Adrenal gland (tissue), 9 donors: ENCODE measurements at regions not wholly inside any gene's neighbourhood (a gene's known extent, or its start where the extent isn't known, plus 50 kb on each side); places are given as distances from the start of the nearest gene placed in this dataset.

Source experiments
- DNase-seq, 7 donors: peaks; one replicate each; pipeline ENCODE4 v3.0.0-alpha.2; 2019 to 2020
- H3K27ac ChIP-seq, 5 donors: fragments of 200-600 bp; sonication (generic) in 4 of 5; 1 replicate in 3 of 5; 2 replicates in 2 of 5; pipeline versions ENCODE4 v1.5.1 to v1.8.0; 2016 to 2020; ENCODE audit warnings: mild to moderate bottlenecking in 1 of 5
- H3K27me3 ChIP-seq: fragments of 200-600 bp; 2 replicates; pipeline ENCODE4 v1.8.0; 2021
- H3K36me3 ChIP-seq, 2 donors: fragments of 200-600 bp; replicated peaks in 1 of 2; 1 replicate in 1 of 2; 2 replicates in 1 of 2; pipeline versions ENCODE4 v1.5.1 to v1.8.0; 2018 to 2022
- H3K4me1 ChIP-seq, 2 donors: fragments of 200-600 bp; replicated peaks in 1 of 2; 1 replicate in 1 of 2; 2 replicates in 1 of 2; pipeline versions ENCODE4 v1.5.1 to v1.8.0; 2018 to 2021
- H3K4me3 ChIP-seq, 4 donors: fragments of 200-600 bp; sonication (generic) in 3 of 4; one replicate each; pipeline ENCODE4 v1.5.1; 2016 to 2018
- H3K9me3 ChIP-seq, 3 donors: fragments of 200-600 bp; sonication (generic) in 1 of 3; replicated peaks in 1 of 3; 1 replicate in 2 of 3; 2 replicates in 1 of 3; pipeline versions ENCODE4 v1.5.1 to v1.8.0; 2016 to 2021
- POLR2A ChIP-seq, 2 donors: fragments of 450-650 bp; IDR thresholded peaks; one replicate each; pipeline ENCODE4 v1.6.1; 2017; ENCODE audit warnings: antibody characterized with exemption in 2 of 2, mild to moderate bottlenecking in 2 of 2, moderate library complexity in 1 of 2
- WGBS, 4 donors: extraction: QIAGEN DNeasy Blood & Tissue Kit in 2 of 4; methylation state at CpG; one replicate each; pipeline versions ENCODE4 v1.1.5 to v1.1.7; 2013 to 2017; 5-methylcytosine and 5-hydroxymethylcytosine counted together
- intact Hi-C, 2 donors: fragments of 100-400 bp; cut with DNase I; formaldehyde crosslinking; loops; one replicate each; pipeline versions ENCODE4 v1.14.1 to v1.15.0; 2022 to 2023
- small RNA-seq, 2 donors: library from RNA; depleted of rRNA; stranded (forward); fragments of <200 nt; gene quantifications; one replicate each; pipeline ENCODE3, GENCODE V24; 2016
- TF ChIP-seq, protein P1 (sequence below), 6 experiments: fragments of 450-650 bp in 4 of 6; fragments of 200-600 bp in 2 of 6; sonication (generic) in 1 of 6; IDR thresholded peaks; 1 replicate in 5 of 6; 2 replicates in 1 of 6; pipeline versions ENCODE4 v1.5.1 to v1.8.0; 2016 to 2021; ENCODE audit warnings: antibody characterized with exemption in 6 of 6, mild to moderate bottlenecking in 2 of 6, moderate library complexity in 1 of 6
- donor health status: healthy with polysubstance abuse.
- donor health status: Bipolar disorder and iron deficiency.
- donor health status: DM: yes; HTN: yes; CAD: no.
- donor health status: DM: no; HTN: no; CAD: no.
- donor health status: DM: no; HTN: no; CAD: no.

DNA sequence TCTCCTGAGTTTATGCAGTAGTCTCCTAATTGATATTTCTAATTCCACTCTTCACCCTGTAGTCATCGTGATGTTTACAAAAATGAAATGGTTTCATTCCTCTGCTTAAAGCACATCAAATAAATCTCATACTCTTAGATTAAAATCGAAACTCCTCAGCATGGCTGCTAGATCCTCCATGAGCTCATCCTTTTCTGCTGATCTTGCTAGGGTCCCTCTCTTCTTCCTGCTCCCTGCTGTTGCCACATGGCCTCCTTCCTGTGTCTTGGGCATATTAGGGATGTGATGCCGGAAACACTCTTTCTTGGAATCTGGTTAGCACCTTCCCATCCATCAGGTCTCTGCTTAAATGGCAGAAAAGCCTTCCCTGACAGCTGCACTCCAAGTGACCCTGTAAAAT lies 59.5 kb upstream of the MEGF10 start:
- Histone ChIP-seq H3K9me3 (no peaks in the 10 kb centered on the region), H3K4me3 (no peak overlapping the region), H3K27ac (no peak overlapping the region), H3K36me3 (no peaks in the 10 kb centered on the region), H3K4me1 (peaks cover 0 to 5% of the 10 kb centered on the region in 2 donors), H3K27me3 (no peaks in the 10 kb centered on the region)
- TF ChIP-seq POLR2A (IDR thresholded peaks at IDR 0.05) = no peak
- TF ChIP-seq, protein P1, sequence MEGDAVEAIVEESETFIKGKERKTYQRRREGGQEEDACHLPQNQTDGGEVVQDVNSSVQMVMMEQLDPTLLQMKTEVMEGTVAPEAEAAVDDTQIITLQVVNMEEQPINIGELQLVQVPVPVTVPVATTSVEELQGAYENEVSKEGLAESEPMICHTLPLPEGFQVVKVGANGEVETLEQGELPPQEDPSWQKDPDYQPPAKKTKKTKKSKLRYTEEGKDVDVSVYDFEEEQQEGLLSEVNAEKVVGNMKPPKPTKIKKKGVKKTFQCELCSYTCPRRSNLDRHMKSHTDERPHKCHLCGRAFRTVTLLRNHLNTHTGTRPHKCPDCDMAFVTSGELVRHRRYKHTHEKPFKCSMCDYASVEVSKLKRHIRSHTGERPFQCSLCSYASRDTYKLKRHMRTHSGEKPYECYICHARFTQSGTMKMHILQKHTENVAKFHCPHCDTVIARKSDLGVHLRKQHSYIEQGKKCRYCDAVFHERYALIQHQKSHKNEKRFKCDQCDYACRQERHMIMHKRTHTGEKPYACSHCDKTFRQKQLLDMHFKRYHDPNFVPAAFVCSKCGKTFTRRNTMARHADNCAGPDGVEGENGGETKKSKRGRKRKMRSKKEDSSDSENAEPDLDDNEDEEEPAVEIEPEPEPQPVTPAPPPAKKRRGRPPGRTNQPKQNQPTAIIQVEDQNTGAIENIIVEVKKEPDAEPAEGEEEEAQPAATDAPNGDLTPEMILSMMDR (IDR thresholded peaks at IDR 0.05) = no peak
- intact Hi-C loops = no loop called here
- no peak for DNase-seq
- 95 to 97% (median 96%) methylated on average over 3 of the region's 3 CpGs for WGBS, 4 donors

DNA sequence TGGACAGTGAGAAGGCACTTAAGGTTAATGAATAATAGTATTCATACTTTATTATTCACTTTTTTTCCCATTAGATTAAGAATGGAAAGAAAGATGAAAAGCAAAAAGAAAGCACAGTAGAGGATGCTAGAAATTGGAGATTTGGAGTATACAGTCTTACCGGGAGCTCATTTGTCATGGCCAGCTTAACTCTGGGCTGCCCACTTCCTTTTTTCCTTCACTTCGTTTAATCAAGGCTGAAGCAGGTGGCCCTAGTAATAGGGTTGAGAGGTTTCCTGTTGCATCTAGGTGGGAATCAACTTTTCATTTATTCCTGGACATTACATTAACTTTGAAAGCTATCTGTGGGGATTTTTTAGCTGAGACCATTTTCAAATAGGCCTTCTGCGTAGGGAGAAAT lies 57.0 kb upstream of the MEGF10 start:
- WGBS, 4 donors = 80 to 88% (median 84%) methylated on average over 3 of the region's 3 CpGs
- intact Hi-C loops = no loop called here
- Histone ChIP-seq H3K36me3 (no peaks in the 10 kb centered on the region), H3K27me3 (no peaks in the 10 kb centered on the region), H3K4me1 (peaks cover 0 to 5% of the 10 kb centered on the region in 2 donors), H3K27ac (no peak overlapping the region), H3K4me3 (no peak overlapping the region), H3K9me3 (no peaks in the 10 kb centered on the region)
- TF ChIP-seq, protein P1 (IDR thresholded peaks at IDR 0.05) = no peak
- no peak for TF ChIP-seq POLR2A (IDR thresholded peaks at IDR 0.05)
- DNase-seq = no peak

DNA sequence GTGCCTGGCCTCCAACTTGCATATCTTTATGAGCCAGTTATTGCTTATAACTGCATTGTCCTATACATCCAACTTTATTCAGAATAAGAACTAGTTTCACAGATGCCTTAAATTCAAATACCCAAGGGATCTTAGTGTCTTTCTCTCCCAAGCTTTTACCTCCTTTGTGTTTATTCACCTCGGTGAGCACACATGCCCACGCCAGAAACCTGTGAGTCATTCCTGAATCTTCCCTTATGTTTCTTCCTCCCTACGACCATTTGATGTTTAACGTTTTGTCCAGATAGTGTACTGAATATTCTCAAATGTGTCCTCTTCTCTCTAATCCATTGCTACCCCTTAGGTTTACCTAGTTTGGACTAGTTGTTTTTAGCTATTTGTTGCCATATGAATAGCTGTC lies 55.5 kb upstream of the MEGF10 start:
- TF ChIP-seq, protein P1 (IDR thresholded peaks at IDR 0.05) = no peak
- TF ChIP-seq POLR2A (IDR thresholded peaks at IDR 0.05) = no peak
- no peak for DNase-seq
- Histone ChIP-seq H3K9me3 (no peaks in the 10 kb centered on the region), H3K27ac (no peak overlapping the region), H3K4me1 (no peaks in the 10 kb centered on the region), H3K36me3 (no peaks in the 10 kb centered on the region), H3K27me3 (no peaks in the 10 kb centered on the region), H3K4me3 (no peak overlapping the region)
- intact Hi-C loops = no loop called here
- WGBS, 4 donors = 83 to 91% (median 87%) methylated on average over 4 of the region's 4 CpGs

DNA sequence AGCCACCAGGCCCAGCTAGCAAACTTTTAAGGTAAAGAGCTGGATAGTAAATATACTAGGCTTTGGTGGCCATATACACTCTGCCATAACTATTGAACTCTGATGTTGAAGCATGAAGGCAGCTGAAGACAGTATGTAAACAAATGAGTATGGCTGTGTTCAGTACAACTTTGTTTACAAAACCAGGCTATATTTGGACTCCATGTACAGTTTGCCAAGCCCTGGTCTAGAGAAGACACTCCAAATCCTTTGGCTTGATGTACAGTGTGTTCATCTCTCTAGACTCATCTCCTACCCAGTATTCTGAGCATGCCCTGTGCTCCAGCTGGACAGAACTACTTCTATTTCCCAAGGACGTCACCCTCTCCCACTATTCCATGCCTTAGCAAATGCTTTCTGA lies 54.3 kb upstream of the MEGF10 start:
- Histone ChIP-seq H3K4me1 (no peaks in the 10 kb centered on the region), H3K27me3 (no peaks in the 10 kb centered on the region), H3K27ac (no peak overlapping the region), H3K36me3 (no peaks in the 10 kb centered on the region), H3K4me3 (no peak overlapping the region), H3K9me3 (no peaks in the 10 kb centered on the region)
- no peak for DNase-seq
- WGBS, 4 donors = 56 to 79% (median 68%) methylated on average over 1 of the region's 1 CpG
- intact Hi-C loops = no loop called here
- no peak for TF ChIP-seq POLR2A (IDR thresholded peaks at IDR 0.05)
- TF ChIP-seq, protein P1 (IDR thresholded peaks at IDR 0.05) = no peak

Small RNA genes in the stretch of these regions (small RNA-seq; reads per million reads assigned to genes)
- gene AC011416.2 (0 reads per million in 2 donors), gene MRPS5P3 (0 reads per million in 2 donors)
